H9 (cell line): ENCODE measurements at regions not wholly inside any gene's neighbourhood (a gene's known extent, or its start where the extent isn't known, plus 50 kb on each side); places are given as distances from the start of the nearest gene placed in this dataset.

Experiments
- DNase-seq: peaks from one replicate; pipeline ENCODE4 v3.0.0-alpha.2; 2017
- H2AFZ ChIP-seq: one replicate; pipeline ENCODE4 v1.6.1; 2013; ENCODE audit warnings: mild to moderate bottlenecking, low read length, control low read depth, moderate library complexity
- H2AK5ac ChIP-seq: 2 replicates; pipeline ENCODE4 v1.6.1; 2013; ENCODE audit warnings: low read length, control low read depth, mixed read lengths; ENCODE audit not compliant: insufficient read length
- H2BK120ac ChIP-seq: one replicate; pipeline ENCODE4 v1.6.1; 2013; ENCODE audit warnings: low read depth, mild to moderate bottlenecking, low read length, control low read depth, inconsistent platforms; ENCODE audit not compliant: poor library complexity, severe bottlenecking
- H2BK12ac ChIP-seq: 2 replicates; pipeline ENCODE4 v1.6.1; 2013; ENCODE audit warnings: low read length, control low read depth, mixed read lengths, low read depth; ENCODE audit not compliant: insufficient read length
- H2BK15ac ChIP-seq: 2 replicates; pipeline ENCODE4 v1.6.1; 2013; ENCODE audit warnings: low read depth, low read length, control low read depth
- H2BK20ac ChIP-seq: one replicate; pipeline ENCODE4 v1.6.1; 2013; ENCODE audit warnings: low read depth, mild to moderate bottlenecking, low read length, control low read depth, inconsistent platforms; ENCODE audit not compliant: poor library complexity, severe bottlenecking
- H2BK5ac ChIP-seq: 2 replicates; pipeline ENCODE4 v1.6.1; 2013; ENCODE audit warnings: low read length, control low read depth, mixed read lengths; ENCODE audit not compliant: insufficient read length
- H3K14ac ChIP-seq: 2 replicates; pipeline ENCODE4 v1.6.1; 2013; ENCODE audit warnings: low read length, control low read depth; ENCODE audit not compliant: insufficient read depth
- H3K18ac ChIP-seq: 2 replicates; pipeline ENCODE4 v1.6.1; 2013; ENCODE audit warnings: low read depth, mild to moderate bottlenecking, mixed read lengths, low read length, control low read depth; ENCODE audit not compliant: insufficient read length
- H3K23ac ChIP-seq: 2 replicates; pipeline ENCODE4 v1.6.1; 2013; ENCODE audit warnings: low read length, control low read depth, mixed read lengths, low read depth; ENCODE audit not compliant: insufficient read length
- H3K23me2 ChIP-seq: 2 replicates; pipeline ENCODE4 v1.6.1; 2013; ENCODE audit warnings: low read depth, mild to moderate bottlenecking, mixed read lengths, low read length, control low read depth; ENCODE audit not compliant: insufficient read length, poor library complexity, severe bottlenecking
- H3K27ac ChIP-seq: 2 replicates; pipeline ENCODE4 v1.5.1; 2013; ENCODE audit warnings: low read length, control low read depth, mixed read lengths, low read depth; ENCODE audit not compliant: insufficient read length
- H3K27me3 ChIP-seq: 2 replicates; pipeline ENCODE4 v1.6.1; 2013; ENCODE audit warnings: low read length, control low read depth, inconsistent platforms; ENCODE audit not compliant: insufficient read depth
- H3K4ac ChIP-seq: 2 replicates; pipeline ENCODE4 v1.6.1; 2013; ENCODE audit warnings: low read depth, mild to moderate bottlenecking, control low read depth, inconsistent platforms, low read length, moderate library complexity
- H3K4me1 ChIP-seq: 2 replicates; pipeline ENCODE4 v1.6.1; 2013; ENCODE audit warnings: low read length, control low read depth, inconsistent platforms; ENCODE audit not compliant: insufficient read depth
- H3K4me2 ChIP-seq: 2 replicates; pipeline ENCODE4 v1.6.1; 2013; ENCODE audit warnings: low read length, control low read depth, mixed read lengths; ENCODE audit not compliant: insufficient read length, insufficient read depth
- H3K56ac ChIP-seq: 2 replicates; pipeline ENCODE4 v1.6.1; 2013; ENCODE audit warnings: low read depth, mild to moderate bottlenecking, mixed read lengths, low read length, control low read depth; ENCODE audit not compliant: insufficient read length
- H3K79me1 ChIP-seq: 2 replicates; pipeline ENCODE4 v1.6.1; 2013; ENCODE audit warnings: low read depth, mild to moderate bottlenecking, moderate library complexity, low read length, control low read depth, inconsistent platforms; ENCODE audit not compliant: insufficient read depth, poor library complexity, severe bottlenecking
- H3K79me2 ChIP-seq: 2 replicates; pipeline ENCODE4 v1.6.1; 2013; ENCODE audit warnings: low read length, control low read depth, inconsistent platforms; ENCODE audit not compliant: insufficient read depth
- H3K9ac ChIP-seq: 2 replicates; pipeline ENCODE4 v1.6.1; 2013; ENCODE audit warnings: low read length, control low read depth, mixed read lengths; ENCODE audit not compliant: insufficient read length; ENCODE audit errors: extremely low read depth
- H3K9me3 ChIP-seq: one replicate; pipeline ENCODE4 v1.6.1; 2013; ENCODE audit warnings: low read depth, low read length, inconsistent platforms; ENCODE audit not compliant: control insufficient read depth
- H3T11ph ChIP-seq: one replicate; pipeline ENCODE4 v1.6.1; 2013; ENCODE audit warnings: mild to moderate bottlenecking, low read length, control low read depth, inconsistent platforms
- H4K20me1 ChIP-seq: one replicate; pipeline ENCODE4 v1.6.1; 2013; ENCODE audit not compliant: control insufficient read depth, insufficient read length, insufficient read depth
- H4K5ac ChIP-seq: 2 replicates; pipeline ENCODE4 v1.6.1; 2013; ENCODE audit warnings: low read depth, mild to moderate bottlenecking, mixed read lengths, low read length, control low read depth; ENCODE audit not compliant: insufficient read length
- H4K8ac ChIP-seq: replicated peaks from 2 replicates; pipeline ENCODE4 v1.6.1; 2013; ENCODE audit warnings: low read length, control low read depth, mixed read lengths, low read depth; ENCODE audit not compliant: insufficient read length
- H4K91ac ChIP-seq: 2 replicates; pipeline ENCODE4 v1.6.1; 2013; ENCODE audit warnings: low read depth, mild to moderate bottlenecking, moderate library complexity, mixed read lengths, low read length, control low read depth; ENCODE audit not compliant: insufficient read length
- H3K27ac Mint-ChIP-seq, 3 experiments: 2 replicates in 2 of 3; 3 replicates in 1 of 3; pipeline ENCODE4 v1.8.0; 2020 to 2021; ENCODE audit warnings: mixed read lengths in 3 of 3, mild to moderate bottlenecking in 1 of 3, moderate library complexity in 1 of 3
- H3K27me3 Mint-ChIP-seq: 2 replicates; pipeline ENCODE4 v1.8.0; 2021; ENCODE audit warnings: low read depth, mild to moderate bottlenecking, moderate library complexity, mixed read lengths
- H3K36me3 Mint-ChIP-seq, 3 experiments: 2 replicates in 2 of 3; 3 replicates in 1 of 3; pipeline ENCODE4 v1.8.0; 2020 to 2021; ENCODE audit warnings: low read depth in 3 of 3, mixed read lengths in 3 of 3; ENCODE audit not compliant: insufficient read depth in 1 of 3
- H3K4me1 Mint-ChIP-seq, 2 experiments: 2 replicates each; pipeline ENCODE4 v1.8.0; 2020; ENCODE audit warnings: mixed read lengths in 2 of 2
- H3K4me3 Mint-ChIP-seq, 2 experiments: 2 replicates in 1 of 2; 3 replicates in 1 of 2; pipeline ENCODE4 v1.8.0; 2020 to 2021; ENCODE audit warnings: mild to moderate bottlenecking in 2 of 2, mixed read lengths in 2 of 2, moderate library complexity in 1 of 2
- H3K9me3 Mint-ChIP-seq, 2 experiments: 2 replicates in 1 of 2; 3 replicates in 1 of 2; pipeline ENCODE4 v1.8.0; 2020; ENCODE audit warnings: mild to moderate bottlenecking in 2 of 2, mixed read lengths in 2 of 2, moderate library complexity in 1 of 2
- WGBS: extraction: QIAGEN DNeasy Blood & Tissue Kit; methylation state at CpG from one replicate; pipeline ENCODE4 v1.1.7; 2013; ENCODE audit warnings: missing lambda C conversion rate, low lambda C conversion rate, mixed read lengths; ENCODE audit not compliant: insufficient read length; ENCODE audit errors: extremely low coverage; 5-methylcytosine and 5-hydroxymethylcytosine counted together
- TF ChIP-seq, protein P1 (sequence below): fragments of 200-600 bp; sonication (generic); conservative IDR thresholded peaks from 3 replicates; pipeline ENCODE4 v1.8.0; 2021; ENCODE audit warnings: antibody characterized with exemption, mild to moderate bottlenecking

DNA sequence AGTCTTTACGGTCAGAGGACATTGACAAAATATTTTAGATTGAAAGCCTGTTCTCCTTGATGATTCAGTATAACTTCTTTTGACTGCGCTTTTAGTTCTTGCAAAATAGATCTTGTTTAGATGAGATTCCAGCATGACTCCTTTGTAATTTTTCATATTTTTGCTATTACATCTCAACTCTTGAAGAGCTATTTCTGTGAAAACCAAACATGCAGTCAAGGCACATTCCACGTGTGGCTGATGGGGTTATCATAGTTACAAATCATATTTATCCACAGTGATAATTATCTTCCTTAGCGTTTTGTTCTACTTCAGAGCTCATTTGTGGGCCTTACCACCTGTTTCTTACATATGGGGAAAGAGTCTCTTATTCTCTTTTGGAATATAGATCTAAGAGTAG lies 238.8 kb upstream of the DMRT1 start:
- no peaks in the 10 kb centered on the region for H3K9me3 ChIP-seq
- H3K79me1 ChIP-seq = peaks cover 3% of the 10 kb centered on the region
- H2BK20ac ChIP-seq = no peak overlapping the region
- no peaks in the 10 kb centered on the region for H3K4me1 ChIP-seq
- H2BK120ac ChIP-seq = no peak overlapping the region
- no peak overlapping the region for H3K4ac ChIP-seq
- no peak overlapping the region for H2BK12ac ChIP-seq
- H3K18ac ChIP-seq = no peak overlapping the region
- Mint-ChIP-seq H3K4me3 (no peak overlapping the region), H3K9me3 (no peaks in the 10 kb centered on the region; a peak in 1 of 5 replicates), H3K27me3 (no peaks in the 10 kb centered on the region), H3K36me3 (peaks cover 0 to 4% (median 0%) of the 10 kb centered on the region in 3 experiments; a peak in 2 of 7 replicates), H3K4me1 (no peaks in the 10 kb centered on the region), H3K27ac (no peak overlapping the region)
- H2AK5ac ChIP-seq = no peak overlapping the region
- no peaks in the 10 kb centered on the region; the same call in 1 of the 2 replicates for H3K79me2 ChIP-seq
- no peak overlapping the region for H4K91ac ChIP-seq
- DNase-seq = no peak
- H3K23me2 ChIP-seq = no peaks in the 10 kb centered on the region
- H3K9ac ChIP-seq = no peak overlapping the region
- no peak overlapping the region for H3K4me2 ChIP-seq
- no peak overlapping the region for H3K14ac ChIP-seq
- TF ChIP-seq, protein P1, sequence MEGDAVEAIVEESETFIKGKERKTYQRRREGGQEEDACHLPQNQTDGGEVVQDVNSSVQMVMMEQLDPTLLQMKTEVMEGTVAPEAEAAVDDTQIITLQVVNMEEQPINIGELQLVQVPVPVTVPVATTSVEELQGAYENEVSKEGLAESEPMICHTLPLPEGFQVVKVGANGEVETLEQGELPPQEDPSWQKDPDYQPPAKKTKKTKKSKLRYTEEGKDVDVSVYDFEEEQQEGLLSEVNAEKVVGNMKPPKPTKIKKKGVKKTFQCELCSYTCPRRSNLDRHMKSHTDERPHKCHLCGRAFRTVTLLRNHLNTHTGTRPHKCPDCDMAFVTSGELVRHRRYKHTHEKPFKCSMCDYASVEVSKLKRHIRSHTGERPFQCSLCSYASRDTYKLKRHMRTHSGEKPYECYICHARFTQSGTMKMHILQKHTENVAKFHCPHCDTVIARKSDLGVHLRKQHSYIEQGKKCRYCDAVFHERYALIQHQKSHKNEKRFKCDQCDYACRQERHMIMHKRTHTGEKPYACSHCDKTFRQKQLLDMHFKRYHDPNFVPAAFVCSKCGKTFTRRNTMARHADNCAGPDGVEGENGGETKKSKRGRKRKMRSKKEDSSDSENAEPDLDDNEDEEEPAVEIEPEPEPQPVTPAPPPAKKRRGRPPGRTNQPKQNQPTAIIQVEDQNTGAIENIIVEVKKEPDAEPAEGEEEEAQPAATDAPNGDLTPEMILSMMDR = no peak
- no peak overlapping the region for H2AFZ ChIP-seq
- no peak overlapping the region for H4K5ac ChIP-seq
- no peak overlapping the region for H2BK5ac ChIP-seq
- no peak overlapping the region for H2BK15ac ChIP-seq
- no peak overlapping the region for H3T11ph ChIP-seq
- H4K8ac ChIP-seq = no peak overlapping the region
- H3K27me3 ChIP-seq = no peaks in the 10 kb centered on the region
- no peak overlapping the region for H3K27ac ChIP-seq
- no peak overlapping the region for H3K56ac ChIP-seq
- no peak overlapping the region for H3K23ac ChIP-seq
- no CpG with 5 or more reads among the region's 4 CpGs for WGBS
- no peaks in the 10 kb centered on the region for H4K20me1 ChIP-seq
